Fibroblast of villous mesenchyme (primary cell): ENCODE measurements at regions not wholly inside any gene's neighbourhood (a gene's known extent, or its start where the extent isn't known, plus 50 kb on each side); places are given as distances from the start of the nearest gene placed in this dataset.

Experiments
- DNase-seq: peaks from one replicate; pipeline ENCODE4 v3.0.0-alpha.2; 2010; ENCODE audit warnings: low read depth
- H3K4me3 ChIP-seq: 2 replicates; pipeline ENCODE4 v1.5.1; 2011; ENCODE audit warnings: low read depth, mild to moderate bottlenecking, low read length
- TF ChIP-seq, protein P1 (sequence below): IDR thresholded peaks from 2 replicates; pipeline ENCODE4 v1.5.1; 2012; ENCODE audit warnings: low read depth, mild to moderate bottlenecking, low read length; ENCODE audit not compliant: insufficient read depth

DNA sequence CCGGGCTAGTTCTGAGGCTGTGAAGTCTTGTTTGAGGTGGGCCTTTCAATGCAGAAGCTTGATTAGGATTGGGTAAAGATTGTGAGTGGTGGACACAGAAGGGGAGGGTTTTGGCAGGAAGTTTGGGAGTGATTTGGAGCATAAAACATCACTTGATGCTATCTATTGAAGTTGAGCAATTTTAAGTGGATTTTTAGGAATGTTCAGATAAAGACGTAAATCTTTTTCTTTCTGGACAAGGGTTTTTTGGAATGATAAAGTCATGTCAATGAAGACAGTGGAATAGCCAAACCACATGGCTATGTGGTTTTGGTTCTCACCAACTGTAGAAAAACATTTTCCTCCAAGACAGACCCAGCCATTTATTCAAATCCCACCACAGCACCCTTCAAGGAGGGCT lies 111.2 kb upstream of the SNX19 start:
- peak; percentile 19 for DNase-seq
- H3K4me3 ChIP-seq: no peak overlapping the region
- TF ChIP-seq, protein P1, sequence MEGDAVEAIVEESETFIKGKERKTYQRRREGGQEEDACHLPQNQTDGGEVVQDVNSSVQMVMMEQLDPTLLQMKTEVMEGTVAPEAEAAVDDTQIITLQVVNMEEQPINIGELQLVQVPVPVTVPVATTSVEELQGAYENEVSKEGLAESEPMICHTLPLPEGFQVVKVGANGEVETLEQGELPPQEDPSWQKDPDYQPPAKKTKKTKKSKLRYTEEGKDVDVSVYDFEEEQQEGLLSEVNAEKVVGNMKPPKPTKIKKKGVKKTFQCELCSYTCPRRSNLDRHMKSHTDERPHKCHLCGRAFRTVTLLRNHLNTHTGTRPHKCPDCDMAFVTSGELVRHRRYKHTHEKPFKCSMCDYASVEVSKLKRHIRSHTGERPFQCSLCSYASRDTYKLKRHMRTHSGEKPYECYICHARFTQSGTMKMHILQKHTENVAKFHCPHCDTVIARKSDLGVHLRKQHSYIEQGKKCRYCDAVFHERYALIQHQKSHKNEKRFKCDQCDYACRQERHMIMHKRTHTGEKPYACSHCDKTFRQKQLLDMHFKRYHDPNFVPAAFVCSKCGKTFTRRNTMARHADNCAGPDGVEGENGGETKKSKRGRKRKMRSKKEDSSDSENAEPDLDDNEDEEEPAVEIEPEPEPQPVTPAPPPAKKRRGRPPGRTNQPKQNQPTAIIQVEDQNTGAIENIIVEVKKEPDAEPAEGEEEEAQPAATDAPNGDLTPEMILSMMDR: no peak

GRCh38 chr11:131033151-131033651 lies 116.9 kb upstream of the SNX19 start:
- TF ChIP-seq, protein P1: no peak
- DNase-seq: peak; percentile 90
- no peak overlapping the region for H3K4me3 ChIP-seq

GRCh38 chr11:131036514-131036913 lies 120.2 kb upstream of the SNX19 start:
- TF ChIP-seq, protein P1: no peak
- no peak for DNase-seq
- no peak overlapping the region for H3K4me3 ChIP-seq

DNA sequence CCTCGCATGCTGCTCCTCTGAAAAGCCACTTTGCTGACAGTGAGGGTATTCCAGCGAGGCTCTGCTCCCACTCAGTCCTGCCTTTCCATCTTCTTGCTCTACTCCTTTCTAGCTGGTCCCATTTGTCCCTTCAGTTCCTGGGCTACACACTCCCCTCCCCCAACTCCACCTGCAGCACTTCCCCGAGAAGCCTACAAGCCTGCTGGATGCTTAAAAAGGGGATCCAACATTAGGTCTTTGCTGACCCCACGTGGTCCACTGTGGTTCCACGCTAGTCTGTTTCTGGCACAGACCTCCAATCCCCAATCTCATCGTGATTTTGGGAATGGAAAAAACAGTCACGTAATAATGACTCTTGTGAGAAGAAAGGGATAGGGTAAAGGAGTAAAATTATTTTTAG lies 121.6 kb upstream of the SNX19 start:
- H3K4me3 ChIP-seq: no peak overlapping the region
- TF ChIP-seq, protein P1: peak; percentile 32
- no peak for DNase-seq

DNA sequence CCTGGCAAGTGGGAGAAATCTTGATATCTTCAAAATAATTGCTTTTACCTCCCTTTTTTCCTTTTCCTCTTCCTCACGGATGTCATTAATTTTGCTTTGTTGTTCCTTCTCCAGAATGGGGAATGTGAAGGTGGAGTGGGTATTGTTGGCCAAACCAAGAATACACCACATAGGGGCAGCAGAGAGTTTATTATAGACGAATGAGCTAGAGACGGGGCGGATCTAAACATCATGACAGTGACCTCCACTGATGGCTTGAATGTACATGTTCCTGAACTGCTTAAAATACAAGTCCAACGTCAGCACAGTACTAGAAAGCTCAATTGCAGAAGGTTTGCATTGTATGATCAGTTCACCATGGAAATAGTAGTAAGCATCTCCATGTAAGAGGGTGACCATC lies 122.3 kb upstream of the SNX19 start:
- DNase-seq: no peak
- H3K4me3 ChIP-seq: no peak overlapping the region
- TF ChIP-seq, protein P1: peak; percentile 41

DNA sequence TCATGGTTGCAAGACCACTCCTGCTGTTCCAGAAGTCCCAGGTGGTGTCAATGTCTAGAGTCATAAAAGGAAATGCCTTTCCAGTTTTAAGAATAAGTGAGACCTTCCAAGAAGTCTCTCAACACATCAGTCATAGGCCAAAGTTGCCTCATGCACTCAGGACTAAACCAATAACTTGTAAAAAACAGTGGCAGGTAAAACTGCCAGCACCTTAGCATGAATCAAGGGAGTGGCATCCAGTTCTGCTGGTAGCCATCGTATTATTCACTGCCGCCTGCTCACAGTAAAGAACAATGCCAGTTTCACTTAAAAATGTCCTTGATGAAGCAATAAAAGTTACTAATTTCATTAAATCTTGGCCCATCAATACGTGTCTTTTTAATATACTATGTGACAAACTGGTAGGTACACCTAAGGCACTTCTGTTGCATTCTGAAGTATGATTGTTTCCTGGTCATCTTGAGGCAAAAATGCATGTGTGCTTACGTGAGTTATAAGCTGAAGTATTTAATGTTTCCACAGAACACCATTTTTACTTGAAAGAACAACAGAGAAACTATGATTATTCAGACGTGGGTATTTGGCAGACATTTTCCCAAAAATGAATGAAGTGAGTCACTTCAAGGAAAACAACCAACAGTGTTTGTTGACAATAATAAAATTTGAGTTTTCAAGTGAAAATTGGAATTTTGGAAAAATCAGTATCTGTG lies 125.2 kb upstream of the SNX19 start:
- TF ChIP-seq, protein P1: no peak
- H3K4me3 ChIP-seq: no peak overlapping the region
- DNase-seq: no peak

DNA sequence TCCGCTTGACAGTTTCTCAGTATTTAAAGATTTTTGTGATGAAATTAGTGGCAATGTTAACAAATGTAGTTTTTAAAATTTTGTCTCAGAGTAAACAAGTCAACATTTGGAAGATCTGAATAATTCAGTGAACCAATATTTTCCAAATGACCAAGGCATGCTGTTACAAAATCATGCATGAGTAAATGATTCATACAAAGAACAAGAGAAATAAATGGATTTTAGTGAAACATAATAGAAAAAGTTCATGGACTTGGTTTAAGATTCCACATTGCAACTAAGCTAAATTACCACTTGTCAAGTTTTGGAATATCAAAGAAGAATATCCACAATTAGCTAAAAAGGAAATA lies 125.7 kb upstream of the SNX19 start:
- no peak for DNase-seq
- TF ChIP-seq, protein P1: no peak
- H3K4me3 ChIP-seq: no peak overlapping the region
